NCI-H1694 (cell line): ENCODE measurements at regions not wholly inside any gene's neighbourhood (a gene's known extent, or its start where the extent isn't known, plus 50 kb on each side); places are given as distances from the start of the nearest gene placed in this dataset.

Source experiments
- DNase-seq: peaks from one replicate; lab custom pipeline; 2025; lab: John Stamatoyannopoulos, UW

GRCh38 chr3:86282106-86282787 is 708.7 kb downstream of the VGLL3 start:
- DNase-seq: no peak

GRCh38 chr3:86269364-86270155 is 721.4 kb downstream of the VGLL3 start:
- no peak for DNase-seq

GRCh38 chr3:86257955-86258641 is 732.9 kb downstream of the VGLL3 start:
- no peak for DNase-seq

- DNase-seq: no peak
Measured at GRCh38 chr3:86254480-86254879, 736.5 kb downstream of the VGLL3 start.

GRCh38 chr3:86251781-86252180 is 739.2 kb downstream of the VGLL3 start:
- no peak for DNase-seq

- no peak for DNase-seq
Measured at GRCh38 chr3:86249833-86250232, 741.1 kb downstream of the VGLL3 start.

GRCh38 chr3:86245360-86245759 is 745.6 kb downstream of the VGLL3 start:
- DNase-seq: no peak

- DNase-seq: no peak
Measured at GRCh38 chr3:86244905-86245304, 746.0 kb downstream of the VGLL3 start.

GRCh38 chr3:86239946-86240345 is 751.0 kb downstream of the VGLL3 start:
- DNase-seq: no peak

- no peak for DNase-seq
Measured at GRCh38 chr3:86234506-86235254, 756.3 kb downstream of the VGLL3 start.

- no peak for DNase-seq
Measured at GRCh38 chr3:86230762-86231161, 760.2 kb downstream of the VGLL3 start.

GRCh38 chr3:86229775-86230094 is 761.2 kb downstream of the VGLL3 start:
- no peak for DNase-seq

GRCh38 chr3:86229086-86229774 is 761.7 kb downstream of the VGLL3 start:
- DNase-seq: no peak

- DNase-seq: no peak
Measured at GRCh38 chr3:86228101-86228500, 762.8 kb downstream of the VGLL3 start.

GRCh38 chr3:86225461-86225860 is 765.5 kb downstream of the VGLL3 start:
- no peak for DNase-seq

GRCh38 chr3:86221601-86222000 is 769.3 kb downstream of the VGLL3 start:
- no peak for DNase-seq

- no peak for DNase-seq
Measured at GRCh38 chr3:86208772-86209171, 782.2 kb downstream of the VGLL3 start.

- DNase-seq: no peak
Measured at GRCh38 chr3:86182606-86183005, 808.3 kb downstream of the VGLL3 start.

GRCh38 chr3:86180696-86181095 is 810.3 kb downstream of the VGLL3 start:
- peak; percentile 4 for DNase-seq

- no peak for DNase-seq
Measured at GRCh38 chr3:86178095-86178494, 812.9 kb downstream of the VGLL3 start.

- no peak for DNase-seq
Measured at GRCh38 chr3:86176445-86176784, 814.5 kb downstream of the VGLL3 start.
